HG03575 (cell line): ENCODE measurements at regions not wholly inside any gene's neighbourhood (a gene's known extent, or its start where the extent isn't known, plus 50 kb on each side); places are given as distances from the start of the nearest gene placed in this dataset.

Experiments used
- ATAC-seq: cut with Tn5 transposase; IDR thresholded peaks from one replicate; pipeline ENCODE4 v1.9.1; 2021; ENCODE audit not compliant: unreplicated experiment, insufficient number of reproducible peaks, low FRiP score; ENCODE audit errors: extremely low read depth

- ATAC-seq, result no peak
Measured at GRCh38 chr9:22265038-22265437, 181.6 kb upstream of the DMRTA1 start.

GRCh38 chr9:22265534-22265933 lies 181.1 kb upstream of the DMRTA1 start:
- ATAC-seq, result no peak

- ATAC-seq, result no peak
Measured at GRCh38 chr9:22274477-22274876, 172.1 kb upstream of the DMRTA1 start.

DNA sequence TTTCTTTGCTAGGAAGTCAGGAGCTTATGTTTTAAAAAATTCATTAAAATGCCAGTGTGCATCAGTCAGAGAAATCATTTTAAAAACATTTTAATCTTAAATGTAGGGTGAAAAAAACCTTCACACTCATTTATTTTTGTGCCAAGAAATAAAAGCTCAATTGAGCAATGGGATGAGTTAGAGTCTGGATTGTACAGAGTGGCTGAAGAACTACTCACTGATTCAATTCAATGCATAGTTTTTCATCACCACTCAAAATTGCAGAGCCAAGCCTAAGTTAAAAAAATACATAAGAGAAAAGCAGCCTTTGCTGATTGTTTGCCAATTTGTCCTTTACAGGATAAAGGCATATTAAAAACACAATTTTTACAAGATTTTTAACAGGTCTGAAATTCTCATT lies 168.2 kb upstream of the DMRTA1 start:
- ATAC-seq, result no peak

GRCh38 chr9:22279636-22280035 lies 167.0 kb upstream of the DMRTA1 start:
- no peak for ATAC-seq

GRCh38 chr9:22285066-22285465 lies 161.6 kb upstream of the DMRTA1 start:
- ATAC-seq, result no peak

DNA sequence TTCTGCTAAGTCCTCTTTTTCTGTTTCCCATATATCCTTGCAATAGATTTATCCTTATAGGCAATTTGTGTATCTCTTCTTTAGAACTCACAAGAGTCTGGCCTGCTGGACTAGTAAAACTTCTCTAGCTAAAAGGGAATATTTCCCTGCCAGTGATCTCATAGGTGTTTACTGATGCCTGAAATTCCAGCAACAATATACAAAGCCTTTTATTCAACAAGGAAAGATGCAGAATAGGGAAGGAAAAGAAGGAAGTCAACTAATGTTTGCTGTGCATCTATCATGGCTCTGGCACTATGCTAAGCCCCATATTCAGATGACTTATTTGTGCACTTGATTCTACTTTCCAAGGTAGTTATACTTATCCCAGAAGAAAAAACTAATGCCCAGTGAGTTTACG lies 160.0 kb upstream of the DMRTA1 start:
- ATAC-seq, result no peak

DNA sequence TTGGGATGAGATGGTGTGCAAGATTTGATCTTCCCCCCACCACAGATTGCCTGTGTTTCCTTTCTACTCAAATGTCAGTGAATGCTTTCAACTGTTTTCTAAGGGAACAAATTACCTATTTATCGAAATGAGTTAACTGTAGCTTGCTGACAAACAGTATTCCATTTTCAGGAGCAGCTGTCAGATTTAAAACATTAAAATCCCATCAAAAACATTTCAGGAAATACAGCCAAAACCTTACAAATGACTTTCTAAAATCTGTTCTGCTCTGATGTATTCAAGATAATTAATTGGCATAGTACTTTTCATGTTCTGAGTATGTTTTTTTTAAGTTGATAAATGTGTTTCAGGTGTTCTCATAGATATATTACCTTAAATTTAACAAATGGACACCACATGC lies 158.0 kb upstream of the DMRTA1 start:
- ATAC-seq, result no peak

DNA sequence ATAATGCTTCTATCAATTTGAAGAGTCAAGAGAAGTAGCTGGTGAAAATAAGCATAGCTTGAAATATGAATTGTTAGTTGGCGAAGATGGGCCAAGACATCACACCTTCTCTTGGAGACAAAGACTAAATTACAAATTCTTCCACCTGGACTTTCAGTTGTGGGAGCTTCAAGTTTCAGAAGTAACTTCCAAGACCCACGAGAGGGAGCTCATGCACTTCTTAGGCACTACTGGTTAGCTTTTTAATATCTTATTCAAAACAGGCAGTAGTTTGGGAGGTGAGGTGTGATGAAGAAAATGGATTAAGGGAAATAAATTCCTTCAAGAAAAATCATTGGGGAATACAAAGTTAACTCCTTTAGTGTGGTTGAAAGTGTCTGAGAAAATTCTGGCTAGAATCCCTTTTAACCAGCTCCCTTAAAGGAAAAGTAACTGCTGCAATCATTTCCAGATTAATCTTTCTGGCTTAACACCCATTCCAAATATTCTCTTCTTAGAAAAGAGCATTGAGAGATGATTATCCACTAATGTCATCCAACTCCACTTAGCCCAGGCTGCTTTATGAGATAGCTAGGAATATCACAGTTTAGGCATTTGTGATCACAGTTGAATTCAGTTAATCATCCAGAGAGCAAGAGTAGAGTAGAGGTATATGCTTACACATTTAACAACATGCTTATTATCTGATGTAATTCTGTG lies 139.5 kb upstream of the DMRTA1 start:
- ATAC-seq, result no peak

DNA sequence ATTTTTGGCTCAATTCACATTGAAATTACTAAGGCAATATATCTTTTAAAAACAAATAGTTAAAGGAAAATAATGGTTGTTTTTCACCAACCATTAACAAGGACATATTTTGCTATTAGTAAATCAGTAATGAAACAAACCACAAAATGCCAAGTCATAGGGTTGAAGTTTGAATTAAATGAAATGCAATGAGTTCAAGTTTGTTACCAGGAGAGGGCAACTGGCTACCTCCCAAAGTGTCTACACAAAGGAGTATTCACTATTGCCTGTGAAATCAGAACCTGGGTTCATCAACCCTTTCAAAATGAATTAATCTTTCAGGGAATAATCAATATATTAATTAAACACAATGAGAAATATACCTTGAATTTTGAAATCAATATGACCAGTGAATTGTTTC lies 138.4 kb upstream of the DMRTA1 start:
- ATAC-seq, result no peak

- ATAC-seq, result no peak
Measured at GRCh38 chr9:22316645-22317044, 130.0 kb upstream of the DMRTA1 start.

DNA sequence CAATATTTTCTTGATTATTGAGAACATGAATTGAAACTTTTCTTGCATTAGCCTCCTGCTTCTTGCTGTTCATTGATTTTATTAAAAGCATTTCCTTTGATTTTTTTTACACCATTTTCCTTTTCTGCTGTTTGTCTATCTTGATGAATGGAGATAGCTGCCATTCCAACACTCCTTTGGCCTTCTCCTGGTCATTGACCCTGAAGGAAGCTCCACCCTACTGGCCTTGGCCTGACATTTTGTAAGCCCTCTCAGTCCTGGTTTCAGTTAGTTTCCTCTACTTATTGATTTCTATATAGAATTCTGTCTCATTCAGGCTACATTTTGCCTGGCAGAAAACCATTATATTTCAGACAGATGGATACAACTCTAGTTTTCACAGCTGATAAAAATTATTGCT lies 115.1 kb upstream of the DMRTA1 start:
- no peak for ATAC-seq

DNA sequence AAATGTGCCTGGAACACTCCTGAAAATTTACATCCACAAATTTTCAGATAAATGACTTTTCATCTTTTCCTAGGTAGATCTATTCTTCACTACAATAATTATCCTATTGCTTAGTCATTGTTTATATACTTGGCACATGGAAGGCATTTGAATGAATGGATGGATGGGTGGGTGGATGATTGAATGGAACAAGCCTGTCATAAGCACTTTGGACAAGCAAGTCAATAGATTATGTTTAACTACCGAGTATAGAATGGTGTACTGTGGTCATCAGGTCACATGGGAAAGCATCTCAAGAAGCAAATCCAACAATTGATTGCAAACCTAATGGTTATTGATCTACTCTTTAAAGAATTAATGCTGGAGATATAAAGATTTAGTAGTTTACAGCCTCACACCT lies 114.4 kb upstream of the DMRTA1 start:
- ATAC-seq, result no peak

- no peak for ATAC-seq
Measured at GRCh38 chr9:22337261-22337660, 109.4 kb upstream of the DMRTA1 start.

DNA sequence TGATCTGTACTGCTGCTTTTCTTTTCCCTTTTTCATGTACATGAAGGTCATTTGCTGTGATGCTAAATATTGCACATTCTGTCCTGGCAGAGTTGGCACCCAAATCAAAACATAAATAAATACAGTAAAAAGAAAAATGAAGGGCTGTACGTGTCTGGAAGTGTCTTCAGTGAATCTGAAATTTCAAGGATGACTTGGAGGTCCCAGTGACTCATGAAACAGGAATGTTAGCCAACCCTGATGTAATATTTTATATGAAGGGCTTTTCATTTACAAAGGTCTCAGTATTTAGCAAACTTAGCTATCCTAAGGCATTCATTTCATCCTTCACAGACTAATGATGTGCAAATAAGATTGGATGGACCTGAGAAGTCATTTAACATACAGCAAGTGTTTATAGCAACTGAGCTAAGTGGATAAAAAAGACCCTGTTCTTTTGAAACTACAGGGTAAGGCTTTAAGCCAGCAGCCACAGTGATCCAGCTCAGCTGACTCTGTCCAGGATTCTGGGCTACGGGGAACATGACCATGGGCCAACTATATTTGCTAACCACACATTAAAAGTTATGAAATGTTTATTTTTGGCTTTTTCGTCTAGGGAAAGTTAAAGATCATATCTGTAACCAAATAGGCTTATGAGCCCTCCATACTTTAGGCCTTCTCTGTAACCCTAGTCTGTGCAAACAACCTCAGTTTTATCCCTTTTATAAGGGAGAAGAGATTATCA lies 104.0 kb upstream of the DMRTA1 start:
- no peak for ATAC-seq

DNA sequence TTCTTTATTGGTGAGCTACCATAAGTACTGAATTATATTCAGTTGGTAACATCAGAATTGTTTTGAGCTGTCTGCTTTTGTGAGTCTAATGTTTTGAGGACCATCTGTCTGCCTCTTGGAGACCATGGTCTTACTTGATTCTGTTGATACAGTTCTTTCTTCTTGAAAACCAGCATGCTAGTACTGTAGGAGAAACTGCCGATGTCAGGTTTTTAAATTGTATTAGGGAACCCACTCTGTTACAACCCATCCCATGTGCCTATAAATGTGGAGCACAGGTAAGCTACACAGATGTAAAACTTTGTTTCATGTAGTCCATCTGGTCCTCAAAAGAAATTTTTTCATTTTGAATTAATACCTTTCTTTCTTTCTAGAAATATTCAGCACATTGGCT lies 103.4 kb upstream of the DMRTA1 start:
- no peak for ATAC-seq

- ATAC-seq, result no peak
Measured at GRCh38 chr9:22354699-22355384, 91.8 kb upstream of the DMRTA1 start.

GRCh38 chr9:22356985-22357384 lies 89.6 kb upstream of the DMRTA1 start:
- no peak for ATAC-seq

- ATAC-seq, result no peak
Measured at GRCh38 chr9:22363421-22363887, 83.2 kb upstream of the DMRTA1 start.

DNA sequence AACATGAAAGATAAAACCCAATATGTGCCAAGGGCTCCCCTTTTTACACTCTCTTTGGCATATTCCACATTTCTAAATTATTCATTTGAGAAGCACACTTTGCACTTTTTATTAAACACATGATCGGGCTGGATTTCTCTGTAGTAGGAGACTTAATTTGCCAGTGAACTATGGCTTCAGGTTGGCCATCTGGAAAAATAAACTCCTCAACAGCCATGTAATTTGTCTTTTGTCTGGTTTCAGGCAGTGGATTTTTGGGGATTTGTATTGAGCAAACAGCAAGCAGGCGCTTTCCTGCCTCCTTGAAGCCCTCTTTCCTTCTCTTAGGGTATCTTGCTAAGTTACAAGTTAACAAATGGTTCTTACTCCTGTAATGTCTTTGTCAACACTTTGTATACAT lies 73.0 kb upstream of the DMRTA1 start:
- no peak for ATAC-seq
